ENCODE measurements at regions not wholly inside any gene's neighbourhood (a gene's known extent, or its start where the extent isn't known, plus 50 kb on each side); places are given as distances from the start of the nearest gene placed in this dataset.

DNA sequence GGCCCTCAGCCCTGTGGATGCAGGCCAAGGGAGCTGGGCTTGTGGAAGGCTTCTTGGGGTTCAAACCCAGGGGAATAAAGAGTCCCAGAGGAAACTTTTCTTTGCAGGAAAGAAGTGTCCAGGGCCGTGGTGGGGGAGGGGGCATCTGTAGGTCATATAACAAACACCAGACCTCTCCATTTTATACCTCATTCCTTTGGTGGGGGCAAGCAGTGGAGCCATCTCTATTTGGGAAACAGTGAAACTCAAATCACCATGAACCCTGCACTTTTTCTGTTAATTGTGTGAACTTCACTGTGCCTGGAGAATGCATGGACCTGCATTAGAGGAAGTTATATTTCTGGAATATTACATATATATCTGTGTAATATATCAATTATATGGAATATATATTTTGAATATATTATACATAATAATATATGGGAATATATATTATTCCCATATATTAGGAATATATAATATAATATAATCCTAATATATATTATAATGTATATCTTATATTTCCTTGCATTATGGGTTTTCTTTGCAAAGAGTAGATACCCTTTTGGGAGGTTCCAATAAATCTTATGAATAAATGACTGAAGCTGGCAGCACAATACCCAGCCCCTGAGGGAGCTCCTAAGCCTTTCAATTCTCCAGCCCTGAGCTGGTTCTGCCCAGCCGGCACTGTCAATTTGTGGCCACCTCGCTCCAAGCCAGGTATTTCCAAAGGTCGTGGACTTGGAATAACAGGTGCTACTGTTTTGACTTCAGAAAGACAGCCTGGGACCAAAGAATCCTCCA, 97.7 kb upstream of the PKDCC start:
- ChIA-PET POLR2A (ENCODE audit: low non-redundant PET) (no interaction called here), CTCF (no interaction called here)
- no peaks in the 10 kb centered on the region for H3K36me3 ChIP-seq (ENCODE audit: insufficient read depth, low read length, poor library complexity, severe bottlenecking)
- H3K27me3 ChIP-seq (replicated peaks; ENCODE audit: insufficient read depth, low read depth, low read length, poor library complexity): no peaks in the 10 kb centered on the region
- H3K9me3 ChIP-seq (ENCODE audit: low read depth, low read length, poor library complexity, severe bottlenecking): no peaks in the 10 kb centered on the region
- DNase-seq (ENCODE audit: low spot score): no peak
- intact Hi-C loops (cut with micrococcal nuclease; ENCODE audit: unreplicated experiment): no loop called here
- no TSS peak for BruUV-seq (replicated peaks)
- TF ChIP-seq CTCF (conservative IDR thresholded peaks at IDR 0.05; ENCODE audit: low read depth, low read length) (no peak), EZH2 (IDR thresholded peaks at IDR 0.05; ENCODE audit: borderline replicate concordance, low read depth, low read length, poor library complexity, severe bottlenecking) (no peak)
- H3K4me1 ChIP-seq (ENCODE audit: insufficient read depth, low read length, poor library complexity, severe bottlenecking): peaks cover 30% of the 10 kb centered on the region
- no peak overlapping the region for H3K27ac ChIP-seq (ENCODE audit: low read depth, low read length, poor library complexity, severe bottlenecking)
- no peak overlapping the region for H3K4me3 ChIP-seq (ENCODE audit: low read depth, low read length, poor library complexity, severe bottlenecking)

- POLR2A ChIA-PET (ENCODE audit: low non-redundant PET): no interaction called here
- H3K4me3 ChIP-seq (ENCODE audit: low read depth, low read length, poor library complexity, severe bottlenecking): no peak overlapping the region
- no peaks in the 10 kb centered on the region for H3K27me3 ChIP-seq (replicated peaks; ENCODE audit: insufficient read depth, low read depth, low read length, poor library complexity)
- no TSS peak for BruUV-seq (replicated peaks)
- CTCF ChIA-PET: no interaction called here
- no peaks in the 10 kb centered on the region for H3K9me3 ChIP-seq (ENCODE audit: low read depth, low read length, poor library complexity, severe bottlenecking)
- TF ChIP-seq EZH2 (IDR thresholded peaks at IDR 0.05; ENCODE audit: borderline replicate concordance, low read depth, low read length, poor library complexity, severe bottlenecking) (no peak), CTCF (conservative IDR thresholded peaks at IDR 0.05; ENCODE audit: low read depth, low read length) (no peak)
- no peak overlapping the region for H3K27ac ChIP-seq (ENCODE audit: low read depth, low read length, poor library complexity, severe bottlenecking)
- H3K4me1 ChIP-seq (ENCODE audit: insufficient read depth, low read length, poor library complexity, severe bottlenecking): peaks cover 30% of the 10 kb centered on the region
- no peak for DNase-seq (ENCODE audit: low spot score)
- H3K36me3 ChIP-seq (ENCODE audit: insufficient read depth, low read length, poor library complexity, severe bottlenecking): no peaks in the 10 kb centered on the region
- intact Hi-C loops (cut with micrococcal nuclease; ENCODE audit: unreplicated experiment): no loop called here
These were observed 97.2 kb upstream of the PKDCC start for GRCh38 chr2:41950666-41950960.

GRCh38 chr2:41954304-41955291, 93.2 kb upstream of the PKDCC start:
- POLR2A ChIA-PET (ENCODE audit: low non-redundant PET): no interaction called here
- no peak for DNase-seq (ENCODE audit: low spot score)
- H3K27me3 ChIP-seq (replicated peaks; ENCODE audit: insufficient read depth, low read depth, low read length, poor library complexity): no peaks in the 10 kb centered on the region
- no peak overlapping the region for H3K27ac ChIP-seq (ENCODE audit: low read depth, low read length, poor library complexity, severe bottlenecking)
- peaks cover 8% of the 10 kb centered on the region for H3K4me1 ChIP-seq (ENCODE audit: insufficient read depth, low read length, poor library complexity, severe bottlenecking)
- CTCF ChIA-PET: no interaction called here
- TF ChIP-seq EZH2 (IDR thresholded peaks at IDR 0.05; ENCODE audit: borderline replicate concordance, low read depth, low read length, poor library complexity, severe bottlenecking) (no peak), CTCF (conservative IDR thresholded peaks at IDR 0.05; ENCODE audit: low read depth, low read length) (no peak)
- intact Hi-C loops (cut with micrococcal nuclease; ENCODE audit: unreplicated experiment): no loop called here
- H3K4me3 ChIP-seq (ENCODE audit: low read depth, low read length, poor library complexity, severe bottlenecking): no peak overlapping the region
- H3K9me3 ChIP-seq (ENCODE audit: low read depth, low read length, poor library complexity, severe bottlenecking): no peaks in the 10 kb centered on the region
- no peaks in the 10 kb centered on the region for H3K36me3 ChIP-seq (ENCODE audit: insufficient read depth, low read length, poor library complexity, severe bottlenecking)
- BruUV-seq (replicated peaks): no TSS peak

Data from A673 (cell line).